Caco-2 (cell line): ENCODE measurements at regions not wholly inside any gene's neighbourhood (a gene's known extent, or its start where the extent isn't known, plus 50 kb on each side); places are given as distances from the start of the nearest gene placed in this dataset.
"Not testable (repeated sequence)": the region's sequence is repeated elsewhere in the genome, so short reads cannot be mapped to it uniquely, and the experiment has no call there.

Source experiments
- BruUV-seq: library from RNA; stranded (reverse); fragments of 400-500 nt; replicated peaks from 2 replicates; lab custom pipeline; 2021; lab: Mats Ljungman, UMichigan
- CTCF ChIA-PET: fragments of 300-600 bp; sonication (Branson Sonifier 250); formaldehyde crosslinking; loops from one replicate; lab custom pipeline; 2022; ENCODE audit warnings: antibody characterized with exemption; lab: Charles Lee
- POLR2A ChIA-PET: fragments of 300-600 bp; sonication (Branson Sonifier 250); formaldehyde crosslinking; loops from one replicate; lab custom pipeline; 2022; ENCODE audit warnings: antibody characterized with exemption; lab: Charles Lee
- DNase-seq, 2 experiments: peaks; one replicate each; pipeline versions ENCODE4 v3.0.0 to v3.0.0-alpha.2; 2020 to 2022
- H3K27me3 ChIP-seq: replicated peaks from 2 replicates; pipeline ENCODE4 v1.6.0; 2011; ENCODE audit warnings: low read length; ENCODE audit not compliant: control insufficient read depth, insufficient read depth
- H3K36me3 ChIP-seq: 2 replicates; pipeline ENCODE4 v1.5.1; 2011; ENCODE audit warnings: low read length; ENCODE audit not compliant: control insufficient read depth, insufficient read depth
- H3K4me1 ChIP-seq: fragments of 250-450 bp; sonication (Bioruptor Pico); 2 replicates; pipeline ENCODE4 v1.5.1; 2020; ENCODE audit warnings: mild to moderate bottlenecking
- H3K4me3 ChIP-seq: 2 replicates; pipeline ENCODE4 v1.5.1; 2011; ENCODE audit warnings: low read depth, mild to moderate bottlenecking, control low read depth, low read length
- H3K9me3 ChIP-seq: fragments of 250-450 bp; sonication (Bioruptor Pico); 2 replicates; pipeline ENCODE4 v1.5.1; 2020; ENCODE audit warnings: mild to moderate bottlenecking, moderate library complexity
- H3K27ac Mint-ChIP-seq: one replicate; pipeline ENCODE4 v1.8.0; 2022; ENCODE audit warnings: mixed read lengths; ENCODE audit not compliant: unreplicated experiment
- H3K27me3 Mint-ChIP-seq: one replicate; pipeline ENCODE4 v1.8.0; 2022; ENCODE audit warnings: mixed read lengths; ENCODE audit not compliant: insufficient read depth, unreplicated experiment
- H3K36me3 Mint-ChIP-seq: one replicate; pipeline ENCODE4 v1.8.0; 2022; ENCODE audit warnings: mild to moderate bottlenecking, mixed read lengths; ENCODE audit not compliant: insufficient read depth, unreplicated experiment
- H3K4me1 Mint-ChIP-seq: one replicate; pipeline ENCODE4 v1.8.0; 2022; ENCODE audit warnings: low read depth, mixed read lengths; ENCODE audit not compliant: unreplicated experiment
- H3K4me3 Mint-ChIP-seq: one replicate; pipeline ENCODE4 v1.8.0; 2022; ENCODE audit warnings: mild to moderate bottlenecking, moderate library complexity, mixed read lengths; ENCODE audit not compliant: unreplicated experiment
- H3K9me3 Mint-ChIP-seq: one replicate; pipeline ENCODE4 v1.8.0; 2022; ENCODE audit warnings: mixed read lengths; ENCODE audit not compliant: unreplicated experiment
- CTCF ChIP-seq, 2 experiments: fragments of 200-600 bp in 1 of 2; IDR thresholded peaks; 1 replicate in 1 of 2; 2 replicates in 1 of 2; pipeline versions ENCODE4 v1.5.1 to v1.8.0; 2011 to 2022; ENCODE audit warnings: antibody characterized with exemption in 1 of 2, control low read depth in 1 of 2, inconsistent platforms in 1 of 2, low read depth in 1 of 2, low read length in 1 of 2, mild to moderate bottlenecking in 1 of 2, moderate library complexity in 1 of 2; ENCODE audit not compliant: insufficient read depth in 1 of 2, severe bottlenecking in 1 of 2, unreplicated experiment in 1 of 2
- intact Hi-C: fragments of 100-400 bp; cut with micrococcal nuclease; formaldehyde crosslinking; loops from one replicate; pipeline ENCODE4 v1.10.0; 2022; ENCODE audit not compliant: unreplicated experiment

- POLR2A ChIA-PET = no interaction called here
- H3K27me3 ChIP-seq = no peaks in the 10 kb centered on the region
- intact Hi-C loops = no loop called here
- CTCF ChIA-PET = no interaction called here
- no peaks in the 10 kb centered on the region for H3K9me3 ChIP-seq
- Mint-ChIP-seq H3K4me3 (no peak overlapping the region), H3K27me3 (no peaks in the 10 kb centered on the region), H3K27ac (no peak overlapping the region), H3K36me3 (no peaks in the 10 kb centered on the region), H3K9me3 (peaks cover 10% of the 10 kb centered on the region), H3K4me1 (no peaks in the 10 kb centered on the region)
- no peak for DNase-seq
- no TSS peak for BruUV-seq
- no peaks in the 10 kb centered on the region for H3K4me1 ChIP-seq
- TF ChIP-seq CTCF (IDR thresholded peaks at IDR 0.05; ENCODE audit: insufficient read depth in 1 of 2, low read depth in 1 of 2, low read length in 1 of 2, severe bottlenecking in 1 of 2, unreplicated experiment in 1 of 2) = no peak
- H3K36me3 ChIP-seq = no peaks in the 10 kb centered on the region
- no peak overlapping the region for H3K4me3 ChIP-seq
Measured at GRCh38 chr11:42947405-42947804, 364.4 kb upstream of the API5 start.

- BruUV-seq, H3K36me3 Mint-ChIP-seq, CTCF ChIA-PET, POLR2A ChIA-PET, H3K27me3 Mint-ChIP-seq, H3K36me3 ChIP-seq, H3K27me3 ChIP-seq, H3K4me1 Mint-ChIP-seq, H3K9me3 ChIP-seq, DNase-seq, H3K4me3 Mint-ChIP-seq, H3K4me1 ChIP-seq, H3K27ac Mint-ChIP-seq, H3K4me3 ChIP-seq, intact Hi-C loops: not testable (repeated sequence)
- peaks cover 10% of the 10 kb centered on the region for H3K9me3 Mint-ChIP-seq
Measured at GRCh38 chr11:42949738-42950376, 361.9 kb upstream of the API5 start.

- Histone ChIP-seq H3K4me3 (no peak overlapping the region), H3K36me3 (no peaks in the 10 kb centered on the region), H3K27me3 (no peaks in the 10 kb centered on the region), H3K9me3 (no peaks in the 10 kb centered on the region), H3K4me1 (no peaks in the 10 kb centered on the region)
- DNase-seq = no peak
- H3K27ac Mint-ChIP-seq = no peak overlapping the region
- H3K27me3 Mint-ChIP-seq = no peaks in the 10 kb centered on the region
- peaks cover 10% of the 10 kb centered on the region for H3K9me3 Mint-ChIP-seq
- H3K4me3 Mint-ChIP-seq = no peak overlapping the region
- H3K36me3 Mint-ChIP-seq = no peaks in the 10 kb centered on the region
- ChIA-PET POLR2A (no interaction called here), CTCF (no interaction called here)
- H3K4me1 Mint-ChIP-seq = no peaks in the 10 kb centered on the region
- no TSS peak for BruUV-seq
- no peak for TF ChIP-seq CTCF (IDR thresholded peaks at IDR 0.05; ENCODE audit: insufficient read depth in 1 of 2, low read depth in 1 of 2, low read length in 1 of 2, severe bottlenecking in 1 of 2, unreplicated experiment in 1 of 2)
- intact Hi-C loops = no loop called here
Measured at GRCh38 chr11:42951266-42951665, 360.5 kb upstream of the API5 start.
